GDM1 (cell line): ENCODE measurements at regions not wholly inside any gene's neighbourhood (a gene's known extent, or its start where the extent isn't known, plus 50 kb on each side); places are given as distances from the start of the nearest gene placed in this dataset.

Source experiments
- DNase-seq: peaks from one replicate; lab custom pipeline; 2025; lab: John Stamatoyannopoulos, UW

DNA sequence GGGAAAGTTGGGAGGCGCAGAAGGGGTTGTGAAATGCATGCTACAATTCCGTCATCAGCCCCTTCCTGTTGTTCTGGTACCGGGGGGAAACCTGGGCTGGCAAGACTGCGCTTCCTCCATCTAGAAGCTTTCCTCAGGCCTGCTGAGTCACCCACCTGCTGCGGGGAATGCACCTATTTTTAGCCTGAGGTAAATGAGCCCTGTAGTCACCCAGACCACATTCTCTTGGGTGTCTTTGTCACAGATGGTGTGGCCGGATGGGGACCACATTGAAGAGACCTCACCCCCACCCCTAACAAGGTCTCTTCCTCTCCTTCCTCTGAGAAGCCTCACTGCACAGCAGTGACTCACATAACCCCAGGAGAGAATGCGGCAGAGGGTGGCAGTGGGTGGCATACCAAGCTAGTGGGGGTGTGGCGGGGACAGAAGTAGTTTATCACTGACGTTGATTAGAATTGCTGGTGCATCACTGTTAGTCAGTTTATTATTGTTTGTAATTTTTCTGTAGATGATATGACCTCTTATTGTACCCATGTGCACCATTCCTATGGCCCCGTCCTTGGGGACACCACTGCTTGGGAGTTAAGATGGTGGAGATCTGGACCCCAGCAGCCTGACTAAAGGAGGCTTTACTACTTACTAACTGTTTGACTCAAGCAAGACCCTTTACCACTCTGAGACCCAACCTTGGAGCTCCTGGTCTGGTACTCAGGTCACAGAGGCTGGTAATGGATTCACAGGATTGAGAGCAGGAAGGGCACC, 83.0 kb upstream of the DUSP5 start:
- peak; percentile 80 for DNase-seq

DNA sequence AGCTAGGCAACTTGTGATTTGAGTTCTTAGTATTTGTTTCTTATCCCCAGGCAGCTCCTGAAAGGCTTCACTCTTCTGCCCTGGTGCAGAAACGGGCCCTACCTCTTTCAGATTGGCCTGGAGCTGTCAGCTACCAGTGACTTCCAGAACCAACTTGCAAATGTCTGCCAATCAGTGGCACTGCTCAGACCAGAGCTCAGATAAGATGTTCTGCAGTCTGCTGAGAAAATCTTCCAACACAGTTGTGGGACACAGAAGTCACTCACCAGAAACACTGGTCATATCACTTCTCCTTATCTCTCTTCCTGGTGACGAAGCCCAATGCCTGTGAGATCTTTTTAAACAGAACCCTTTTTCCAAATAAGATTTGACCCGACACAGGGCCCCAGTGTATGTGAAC, 81.9 kb upstream of the DUSP5 start:
- no peak for DNase-seq

DNA sequence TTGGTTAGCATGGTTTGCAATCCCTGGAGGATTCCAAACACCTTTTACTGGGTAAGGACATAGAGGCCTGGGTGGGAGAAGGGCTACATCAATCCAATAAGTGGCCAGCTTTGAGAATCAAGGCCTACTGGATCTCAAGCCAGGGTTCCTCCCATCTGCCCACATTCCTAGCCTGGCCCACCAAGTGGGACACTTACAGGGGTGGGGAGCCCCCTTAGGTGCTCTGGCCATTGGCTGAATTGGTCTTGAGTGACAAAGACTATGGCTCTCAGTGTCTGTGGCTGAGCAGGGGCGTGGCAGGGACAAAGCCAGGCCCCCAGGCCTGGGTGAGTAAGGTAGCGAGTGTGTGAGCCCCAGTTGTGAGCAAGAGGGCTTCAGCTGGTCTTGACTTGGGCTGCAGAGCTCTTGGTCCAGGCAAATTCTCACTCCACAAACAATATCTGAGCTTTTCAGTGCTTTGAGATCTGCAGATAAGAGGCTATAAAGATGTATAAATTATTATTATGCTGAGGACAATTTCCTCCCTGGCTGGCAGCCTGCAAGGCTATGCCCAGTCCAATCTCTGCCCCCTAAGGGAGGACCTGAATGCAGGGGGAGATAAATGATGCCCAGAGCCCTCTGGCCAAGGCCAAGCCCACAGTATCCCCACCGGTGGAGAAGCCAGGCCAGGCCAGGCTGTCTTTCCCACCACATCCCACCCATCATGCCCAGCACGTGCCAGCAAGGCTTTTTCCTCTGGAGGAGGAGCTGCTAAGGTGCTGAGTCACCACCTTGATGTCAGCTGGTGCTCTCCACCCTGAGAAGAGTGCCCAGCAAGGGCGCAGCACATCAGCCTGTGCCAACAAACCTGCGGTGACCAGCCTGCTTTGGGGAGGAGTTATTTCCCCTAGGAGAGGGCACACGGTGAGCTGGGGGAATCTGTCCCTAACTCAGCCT, 80.7 kb upstream of the DUSP5 start:
- DNase-seq: no peak

DNA sequence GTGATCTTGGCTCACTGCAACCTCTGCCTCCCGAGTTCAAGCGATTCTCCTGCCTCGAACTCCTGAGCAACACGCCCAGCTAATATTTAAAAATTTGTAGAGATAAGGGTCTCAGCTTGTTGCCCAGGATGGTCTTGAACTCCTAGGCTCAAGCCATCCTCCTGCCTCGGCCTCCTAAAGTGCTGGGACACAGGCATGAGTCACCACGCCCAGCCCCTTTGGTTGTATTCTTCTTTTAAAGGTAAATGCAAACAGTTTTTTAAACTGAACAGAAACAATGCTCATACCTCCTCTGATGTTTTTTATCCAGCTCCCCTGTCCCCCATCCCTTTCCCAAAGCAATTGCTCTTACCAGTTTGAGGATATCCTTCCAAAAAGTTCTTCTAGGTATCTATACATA, 79.5 kb upstream of the DUSP5 start:
- no peak for DNase-seq

DNA sequence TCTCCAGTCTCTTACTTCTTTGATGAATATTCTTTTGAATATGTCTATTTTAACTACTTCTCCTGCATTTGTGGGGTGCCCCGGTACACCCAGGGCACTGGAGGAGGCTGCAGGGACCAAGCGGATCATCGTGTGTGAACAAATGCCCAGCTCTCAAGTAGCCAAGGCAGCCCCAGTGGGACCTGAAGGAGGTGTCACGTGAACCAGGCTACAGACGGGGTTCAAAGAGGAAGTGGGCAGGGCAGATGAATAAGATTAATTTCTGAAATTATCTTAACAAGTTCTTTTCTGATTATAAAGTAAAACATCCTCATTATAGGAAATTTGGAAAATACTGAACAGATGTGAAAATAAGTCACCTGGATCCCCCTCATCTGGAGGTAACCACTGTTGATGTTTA, 78.4 kb upstream of the DUSP5 start:
- no peak for DNase-seq

DNA sequence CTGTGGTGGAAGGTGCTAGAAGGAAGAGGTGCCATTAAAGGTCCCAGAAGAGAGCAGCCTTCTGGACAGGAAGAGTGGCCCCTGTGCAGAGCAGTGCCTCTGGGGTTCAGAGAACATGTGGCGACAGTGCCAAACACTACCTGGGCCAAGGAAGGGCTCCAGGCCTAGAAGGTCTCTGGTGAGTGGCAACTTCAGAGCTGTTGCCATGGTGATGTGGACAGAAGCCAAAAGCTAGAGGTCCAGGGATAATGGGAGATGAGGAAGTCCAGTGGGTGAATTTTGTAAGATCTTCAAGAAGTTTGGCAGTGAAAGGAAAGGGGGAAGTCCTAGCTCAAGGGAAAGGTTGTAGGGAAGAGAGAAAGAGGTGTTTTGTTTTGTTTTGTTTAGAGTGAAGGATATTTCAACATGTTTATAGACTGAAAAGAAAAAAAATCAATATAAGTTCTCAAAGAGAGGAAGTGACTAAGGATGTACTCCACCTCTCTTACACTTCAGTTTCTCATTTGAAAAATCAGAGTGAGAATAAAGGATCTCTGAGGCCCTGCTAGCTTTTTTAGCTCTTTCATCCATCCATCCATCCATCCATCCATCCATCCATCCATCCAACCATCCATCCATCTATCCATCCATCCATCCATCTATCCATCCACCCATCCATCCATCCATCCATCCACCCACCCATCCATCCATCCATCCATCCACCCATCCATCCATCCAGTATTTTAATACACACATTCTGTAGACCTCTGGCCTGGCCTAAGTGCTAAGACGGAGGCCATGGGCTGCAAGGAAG, 77.1 kb upstream of the DUSP5 start:
- no peak for DNase-seq

DNA sequence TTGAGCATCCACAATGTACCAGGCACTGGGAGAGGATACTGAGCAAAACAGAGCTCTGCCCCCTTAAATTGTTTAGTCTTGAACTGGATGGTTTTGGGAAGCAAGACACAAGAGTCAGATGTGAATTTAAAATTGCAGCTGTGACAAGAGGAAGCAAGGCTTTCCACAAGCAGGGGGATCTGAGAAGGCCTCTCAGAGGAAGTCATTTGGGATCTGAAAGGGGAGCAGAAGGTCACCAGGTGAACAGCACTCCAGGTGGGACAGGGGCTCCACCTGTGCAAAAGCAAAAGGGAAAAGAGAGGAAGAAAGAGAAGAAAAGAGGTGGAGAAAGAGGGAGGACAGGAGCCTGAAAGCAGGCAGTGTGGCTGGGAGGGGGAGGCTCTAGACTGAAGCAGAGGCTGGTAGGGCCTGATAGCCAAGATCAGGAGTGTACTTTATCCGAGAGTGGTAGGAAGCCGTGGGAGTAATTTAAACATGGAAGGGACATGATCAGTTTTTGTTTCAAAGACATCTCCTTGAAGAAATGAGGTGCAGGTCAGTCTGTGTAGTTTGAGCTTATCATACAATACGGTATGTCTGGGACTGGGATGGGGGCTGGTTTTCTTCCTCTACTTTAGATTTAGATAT, 76.1 kb upstream of the DUSP5 start:
- DNase-seq: no peak

DNA sequence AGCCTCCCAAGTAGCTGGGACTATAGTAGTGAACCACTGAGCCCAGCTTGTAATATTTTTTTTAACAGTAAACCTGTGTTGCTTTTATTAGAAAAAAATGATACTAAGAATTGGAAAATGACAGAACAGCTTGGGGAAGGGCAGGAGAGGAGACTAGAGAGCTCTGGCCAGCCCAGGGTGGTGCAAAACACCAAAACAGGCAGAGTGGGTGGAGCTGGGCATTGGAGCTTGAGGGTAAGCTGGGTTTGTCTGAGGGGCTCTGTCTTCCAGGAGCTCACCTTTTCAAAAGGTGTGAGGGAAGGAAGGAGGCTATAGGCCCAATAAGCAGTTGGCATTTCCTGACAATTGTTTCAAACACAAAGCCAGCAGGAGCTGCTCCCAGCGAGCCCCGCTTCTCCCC, 75.2 kb upstream of the DUSP5 start:
- no peak for DNase-seq

DNA sequence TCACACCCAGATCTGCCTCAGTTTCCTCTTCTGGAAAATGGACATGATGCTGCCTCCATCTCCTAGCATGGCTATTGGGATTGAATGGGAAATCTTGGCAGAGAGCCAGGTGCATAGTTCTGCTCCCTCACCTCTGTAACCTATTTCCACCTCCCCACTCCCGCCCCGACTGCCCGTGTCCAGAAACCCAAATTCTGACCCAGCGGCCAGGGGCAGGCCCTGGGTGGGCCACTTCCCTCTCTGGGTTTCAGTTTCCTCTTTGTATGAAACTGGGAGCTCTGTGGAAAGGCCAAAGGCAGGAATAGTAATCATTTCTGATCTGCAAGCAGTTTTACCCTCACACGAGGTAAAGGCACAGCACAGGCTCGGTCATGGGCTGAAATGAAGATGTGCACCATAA, 74.1 kb upstream of the DUSP5 start:
- DNase-seq: no peak

DNA sequence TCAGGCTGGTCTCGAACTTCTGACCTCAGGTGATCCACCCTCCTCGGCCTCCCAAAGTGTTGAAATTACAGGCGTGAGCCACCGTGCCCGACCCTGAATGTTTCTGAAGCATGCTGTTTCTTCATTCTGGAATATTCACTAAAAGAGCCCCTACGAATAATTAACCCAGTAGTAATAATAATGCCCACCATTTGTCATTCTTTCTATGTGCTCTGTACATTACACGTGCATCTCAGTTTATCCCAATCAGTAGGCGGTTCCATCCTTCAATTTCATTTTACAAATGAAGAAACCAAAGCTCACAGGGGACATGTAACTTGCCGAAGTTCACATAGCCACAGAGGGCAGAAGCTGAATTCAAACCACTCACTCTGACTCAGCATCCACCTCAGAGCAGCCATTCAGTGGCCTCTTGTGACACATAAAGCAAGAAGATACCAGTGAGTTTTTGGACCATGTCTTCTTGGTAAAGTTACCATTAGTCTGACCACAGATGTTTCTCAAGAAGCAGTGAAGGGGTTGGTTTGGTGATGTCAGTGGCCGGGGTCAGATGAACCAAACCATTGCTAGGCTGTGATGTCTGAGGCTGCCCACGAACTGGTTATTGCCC, 71.9 kb upstream of the DUSP5 start:
- no peak for DNase-seq

DNA sequence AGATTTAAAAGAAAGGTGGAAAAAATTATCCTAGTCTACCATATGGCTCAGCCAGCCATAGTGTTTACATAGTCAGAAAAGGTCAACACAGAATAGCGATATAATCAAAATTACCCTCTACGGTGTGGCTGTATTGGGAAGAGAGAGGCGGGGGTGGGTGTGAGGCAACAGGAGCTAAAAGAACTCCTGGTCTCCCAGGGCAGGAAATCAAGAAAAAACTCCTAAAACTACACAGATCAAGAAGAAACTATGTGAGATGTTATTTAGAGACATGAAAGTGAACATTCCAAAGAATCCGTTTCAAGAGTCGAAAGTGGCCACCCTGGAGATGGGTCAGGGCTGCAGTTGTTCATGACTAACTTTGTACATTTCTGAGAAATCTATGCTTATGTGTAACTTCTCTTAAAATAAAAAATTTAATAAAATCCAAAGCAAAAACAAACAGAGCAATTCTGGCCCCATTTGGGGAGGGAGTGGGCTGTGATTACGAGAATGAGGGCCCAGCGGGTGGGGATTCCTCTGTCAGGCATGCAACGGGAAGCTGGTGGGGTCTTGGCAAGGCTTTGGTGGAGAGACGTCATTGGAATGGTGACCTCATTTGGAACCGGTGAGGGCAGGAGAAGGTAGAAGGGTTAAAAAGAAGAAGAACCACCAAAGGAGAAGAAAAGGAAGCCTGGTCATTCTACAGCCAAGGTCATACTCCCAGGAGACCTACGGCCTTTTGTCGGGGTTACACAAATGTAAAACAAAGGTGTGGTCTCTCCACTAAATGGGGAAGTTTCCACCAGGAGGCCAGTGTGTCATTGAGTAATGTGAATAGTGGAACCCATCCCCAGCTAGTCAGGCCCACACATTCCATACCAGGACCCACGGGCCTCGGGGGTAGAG, 71.2 kb upstream of the DUSP5 start:
- DNase-seq: no peak

DNA sequence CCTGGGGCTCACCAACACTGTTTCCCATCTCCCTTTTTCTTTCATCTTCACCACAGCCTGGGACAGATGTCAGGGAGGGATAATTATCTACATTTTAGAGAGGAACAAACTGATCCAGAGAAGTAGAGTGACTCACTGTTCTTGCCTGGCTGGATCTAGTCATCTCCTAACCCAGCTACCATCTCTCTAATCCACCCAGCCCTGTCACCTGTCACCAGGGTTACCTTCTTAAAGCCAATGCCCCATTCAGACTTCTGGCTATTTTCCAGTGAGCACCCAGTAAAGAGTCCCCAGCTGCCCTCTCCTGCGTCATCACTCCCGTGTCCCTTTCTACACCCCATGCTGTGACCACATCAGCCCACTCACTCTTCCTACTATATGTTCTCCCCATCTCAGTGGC, 68.4 kb upstream of the DUSP5 start:
- no peak for DNase-seq

DNA sequence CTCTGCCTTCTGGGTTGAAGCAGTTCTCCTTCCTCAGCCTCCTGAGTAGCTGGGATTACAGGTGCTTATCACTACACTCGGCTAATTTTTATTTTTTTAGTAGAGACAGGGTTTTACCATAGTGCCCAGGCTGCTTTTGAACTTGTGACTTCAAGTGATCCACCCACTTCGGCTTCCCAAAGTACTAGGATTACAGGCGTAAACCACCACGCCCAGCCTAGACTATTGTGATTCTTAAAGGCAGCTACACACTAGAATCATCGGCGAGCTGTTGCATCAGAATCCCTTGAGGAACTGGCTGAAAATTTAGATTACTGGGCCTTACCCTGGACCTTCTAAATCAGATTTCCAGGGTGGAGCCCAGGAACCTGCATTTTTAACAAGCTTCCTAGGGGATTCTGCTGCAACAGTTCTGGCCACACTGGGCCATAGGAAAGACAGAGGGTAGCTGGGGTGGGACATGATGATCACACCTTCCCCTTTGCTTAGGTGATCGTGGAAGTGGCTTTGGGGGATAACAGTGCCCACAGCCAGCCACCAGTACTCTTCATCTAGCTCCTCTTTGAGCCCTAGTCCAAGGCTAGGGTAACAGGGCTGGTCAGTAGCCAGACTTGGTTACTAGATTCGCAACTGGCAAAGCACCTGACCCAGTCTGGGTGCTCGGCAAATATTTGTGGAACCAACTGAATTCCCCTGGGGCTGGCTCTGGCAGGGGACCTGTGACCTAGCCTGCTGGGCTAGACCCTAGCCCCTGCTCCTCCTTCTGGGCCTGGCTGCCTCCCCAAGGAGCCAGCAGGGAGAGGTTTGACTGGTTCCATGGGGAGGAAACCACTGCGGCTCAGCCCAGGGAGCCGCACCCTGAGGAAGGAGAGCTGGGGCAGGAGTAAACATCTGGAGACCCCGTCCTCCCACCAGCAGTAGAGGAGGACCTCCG, 67.1 kb upstream of the DUSP5 start:
- DNase-seq: no peak

DNA sequence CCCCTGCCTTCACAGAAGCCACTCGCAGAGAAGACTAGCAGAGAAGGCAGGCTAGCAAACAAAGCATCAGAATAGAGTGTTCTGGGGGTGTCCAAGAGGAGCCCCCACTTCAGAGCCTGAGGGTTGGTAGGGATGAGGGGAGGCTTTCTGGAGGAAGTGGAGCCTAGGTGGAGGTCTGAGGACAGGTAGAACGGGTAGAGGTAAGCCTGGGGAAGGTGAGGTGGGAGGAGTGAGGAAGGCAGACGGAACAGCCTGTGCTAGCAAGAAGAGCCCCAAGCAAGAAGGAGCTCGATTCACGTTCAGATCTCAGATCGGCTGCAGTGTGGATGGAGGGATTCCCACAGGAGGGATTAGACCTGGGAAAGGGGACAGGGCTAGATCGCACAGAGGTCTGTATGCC, 66.0 kb upstream of the DUSP5 start:
- DNase-seq: no peak

DNA sequence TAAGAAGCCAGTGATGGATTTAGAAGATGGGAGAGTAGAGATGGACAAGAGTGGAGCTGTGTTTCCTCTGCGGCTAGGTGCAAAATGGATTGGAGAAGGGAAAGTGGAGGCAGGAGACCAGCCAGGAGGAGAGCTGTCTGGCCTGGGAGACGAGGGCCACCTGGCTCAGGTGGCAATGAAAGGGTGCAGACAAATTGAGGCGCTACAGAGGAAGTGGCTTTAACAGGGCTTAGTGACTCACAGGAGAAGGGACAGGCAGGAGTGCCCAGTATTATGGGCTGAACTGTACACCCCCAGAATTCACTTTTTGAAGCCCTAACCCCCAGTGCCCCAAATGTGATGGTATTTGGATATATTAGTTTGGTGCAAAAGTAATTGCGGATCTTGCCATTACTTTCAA, 65.6 kb upstream of the DUSP5 start:
- no peak for DNase-seq

DNA sequence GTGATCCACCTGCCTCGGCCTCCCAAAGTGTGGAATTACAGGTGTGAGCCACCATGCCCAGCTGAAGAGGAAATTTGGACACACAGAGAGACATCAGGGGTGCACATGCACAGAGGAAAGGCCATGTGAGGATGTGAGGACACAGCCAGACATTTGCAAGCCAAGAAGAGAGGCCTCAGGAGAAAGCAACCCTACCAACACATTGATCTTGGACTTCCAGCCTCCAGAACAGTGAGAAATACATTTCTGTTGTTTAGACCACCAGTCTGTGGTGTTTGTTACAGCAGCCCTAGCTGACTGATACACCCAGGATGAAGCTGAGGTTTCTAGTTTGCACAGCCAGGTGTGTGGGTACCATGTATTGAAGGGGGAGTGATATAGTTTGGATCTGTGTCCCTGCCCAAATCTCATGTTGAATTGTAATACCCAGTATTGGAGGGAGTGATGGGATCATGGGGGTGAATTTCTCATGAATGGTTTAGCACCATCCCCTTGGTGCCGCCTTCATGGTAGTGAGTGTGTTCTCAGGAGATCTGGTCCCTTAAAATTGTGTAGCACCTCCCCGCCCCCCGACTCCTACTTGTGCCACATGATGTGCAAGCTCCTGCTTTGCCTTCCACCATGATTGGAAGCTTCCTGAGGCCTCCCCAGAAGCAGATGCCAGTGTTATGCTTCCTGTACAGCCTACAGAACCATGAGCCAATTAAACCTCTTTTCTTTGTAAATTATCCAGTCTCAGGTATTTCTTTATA, 64.7 kb upstream of the DUSP5 start:
- DNase-seq: no peak

DNA sequence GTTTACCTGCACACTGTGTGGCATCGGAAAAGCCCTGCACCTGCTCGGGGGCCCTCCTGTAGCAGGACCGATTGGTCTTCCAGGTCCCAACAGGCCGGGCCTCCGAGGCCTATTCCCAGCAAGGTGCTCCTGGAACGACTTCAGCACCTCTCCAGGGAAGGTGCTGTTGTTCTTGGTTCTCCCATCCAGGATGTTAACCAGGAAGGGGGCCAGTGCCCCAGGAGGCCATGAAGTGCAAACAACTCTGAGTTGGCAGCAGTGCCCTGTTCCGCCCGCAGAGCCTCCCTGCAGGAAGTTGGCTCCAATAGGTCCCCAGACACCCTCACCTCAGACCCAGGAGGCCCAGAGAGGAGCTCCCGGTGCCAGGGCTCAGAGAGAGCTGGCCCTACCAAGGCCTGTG, 64.0 kb upstream of the DUSP5 start:
- DNase-seq: no peak

DNA sequence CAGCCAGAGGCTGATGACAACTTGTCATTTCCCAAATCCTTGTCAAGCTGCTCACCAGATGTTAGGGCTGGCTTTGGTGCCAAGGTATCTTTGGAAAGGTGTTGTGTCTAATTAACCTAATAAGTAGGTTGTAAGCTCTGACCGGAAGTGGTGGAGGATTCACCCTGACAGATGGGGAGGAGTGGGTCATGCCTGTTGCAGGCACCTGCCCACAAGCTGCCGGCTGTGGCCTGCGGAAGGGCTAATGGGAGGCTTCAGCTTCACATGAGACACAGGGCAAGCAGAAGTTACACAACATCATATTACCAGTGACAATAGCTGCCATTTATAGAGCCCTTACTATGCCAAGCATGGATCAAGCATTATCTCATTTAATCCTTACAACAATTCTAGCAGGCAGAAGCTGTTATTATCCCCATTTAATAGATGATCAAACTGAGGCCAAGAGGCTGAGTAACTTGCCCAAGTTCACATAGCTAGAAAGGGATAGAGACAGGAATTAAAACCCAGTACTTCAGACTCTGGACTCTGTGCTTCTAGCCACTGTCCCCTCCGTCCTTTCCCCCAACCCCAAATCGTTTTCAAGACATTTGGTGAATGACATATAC, 63.1 kb upstream of the DUSP5 start:
- no peak for DNase-seq
